SK-N-SH (cell line): ENCODE measurements at regions not wholly inside any gene's neighbourhood (a gene's known extent, or its start where the extent isn't known, plus 50 kb on each side); places are given as distances from the start of the nearest gene placed in this dataset.

ENCODE experiments used
- CTCF ChIP-seq: fragments of 200-600 bp; sonication (generic); IDR thresholded peaks from 2 replicates; pipeline ENCODE4 v1.6.1; 2017; ENCODE audit warnings: antibody characterized with exemption, mild to moderate bottlenecking, moderate library complexity
- JUND ChIP-seq: IDR thresholded peaks from 2 replicates; pipeline ENCODE4 v1.4.0; 2012
- SMC3 ChIP-seq: IDR thresholded peaks from 2 replicates; pipeline ENCODE4 v1.6.1; 2012; ENCODE audit warnings: low read depth, low read length, improper control_type of control experiment

GRCh38 chr2:10186868-10187535 is 64.5 kb downstream of the RRM2 start:
- TF ChIP-seq JUND, result no peak
- TF ChIP-seq SMC3, result no peak
- TF ChIP-seq CTCF, result no peak
